Ovary (tissue), 7 donors: ENCODE measurements at regions not wholly inside any gene's neighbourhood (a gene's known extent, or its start where the extent isn't known, plus 50 kb on each side); places are given as distances from the start of the nearest gene placed in this dataset.

ENCODE experiments used
- DNase-seq, 5 donors: peaks; one replicate each; pipeline ENCODE4 v3.0.0-alpha.2; 2019 to 2020
- H3K27ac ChIP-seq, 2 donors: fragments of 200-600 bp; one replicate each; pipeline versions ENCODE4 v1.5.1 to v1.8.0; 2019 to 2022
- H3K27me3 ChIP-seq: fragments of 200-600 bp; one replicate; pipeline ENCODE4 v1.8.0; 2022
- H3K36me3 ChIP-seq: fragments of 200-600 bp; sonication (generic); one replicate; pipeline ENCODE4 v1.5.1; 2019
- H3K4me1 ChIP-seq: one replicate; pipeline ENCODE4 v1.8.1; 2013; ENCODE audit warnings: mild to moderate bottlenecking, moderate library complexity; ENCODE audit not compliant: insufficient read depth
- H3K4me3 ChIP-seq: fragments of 200-600 bp; sonication (generic); one replicate; pipeline ENCODE4 v1.5.1; 2017
- H3K9me3 ChIP-seq, 2 donors: fragments of 200-600 bp in 1 of 2; sonication (generic) in 1 of 2; one replicate each; pipeline versions ENCODE4 v1.5.1 to v1.8.1; 2013 to 2019; ENCODE audit warnings: mild to moderate bottlenecking in 1 of 2, moderate library complexity in 1 of 2
- EP300 ChIP-seq: sonication (generic); formaldehyde crosslinking; IDR thresholded peaks from one replicate; pipeline ENCODE4 v1.6.1; 2017; ENCODE audit warnings: antibody characterized with exemption
- POLR2A ChIP-seq: fragments of 450-650 bp; IDR thresholded peaks from one replicate; pipeline ENCODE4 v1.6.1; 2017; ENCODE audit warnings: antibody characterized with exemption, mild to moderate bottlenecking, moderate library complexity
- WGBS, 3 donors: extraction: QIAGEN DNeasy Blood & Tissue Kit in 1 of 3; methylation state at CpG; one replicate each; pipeline versions ENCODE4 v1.1.5 to v1.1.7; 2013 to 2017; 5-methylcytosine and 5-hydroxymethylcytosine counted together
- intact Hi-C, 4 donors: fragments of 100-400 bp; cut with DNase I; formaldehyde crosslinking; loops; one replicate each; pipeline versions ENCODE4 v1.11.0 to v1.15.1; 2022 to 2023
- TF ChIP-seq, protein P1 (sequence below), 3 donors: fragments of 450-650 bp in 2 of 3; fragments of 200-600 bp in 1 of 3; IDR thresholded peaks; one replicate each; pipeline versions ENCODE4 v1.5.1 to v1.8.0; 2016 to 2022; ENCODE audit warnings: antibody characterized with exemption in 3 of 3, mild to moderate bottlenecking in 1 of 3
- donor health status: DM: no; HTN: no; CAD: no; lungs with moderate emphysema.
- donor health status: DM: no; HTN: no; CAD: no.
- donor health status: Bipolar disorder and iron deficiency.
- donor health status: DM: no; HTN: no; CAD: no.
- donor health status: DM: yes; HTN: yes; CAD: no.

DNA sequence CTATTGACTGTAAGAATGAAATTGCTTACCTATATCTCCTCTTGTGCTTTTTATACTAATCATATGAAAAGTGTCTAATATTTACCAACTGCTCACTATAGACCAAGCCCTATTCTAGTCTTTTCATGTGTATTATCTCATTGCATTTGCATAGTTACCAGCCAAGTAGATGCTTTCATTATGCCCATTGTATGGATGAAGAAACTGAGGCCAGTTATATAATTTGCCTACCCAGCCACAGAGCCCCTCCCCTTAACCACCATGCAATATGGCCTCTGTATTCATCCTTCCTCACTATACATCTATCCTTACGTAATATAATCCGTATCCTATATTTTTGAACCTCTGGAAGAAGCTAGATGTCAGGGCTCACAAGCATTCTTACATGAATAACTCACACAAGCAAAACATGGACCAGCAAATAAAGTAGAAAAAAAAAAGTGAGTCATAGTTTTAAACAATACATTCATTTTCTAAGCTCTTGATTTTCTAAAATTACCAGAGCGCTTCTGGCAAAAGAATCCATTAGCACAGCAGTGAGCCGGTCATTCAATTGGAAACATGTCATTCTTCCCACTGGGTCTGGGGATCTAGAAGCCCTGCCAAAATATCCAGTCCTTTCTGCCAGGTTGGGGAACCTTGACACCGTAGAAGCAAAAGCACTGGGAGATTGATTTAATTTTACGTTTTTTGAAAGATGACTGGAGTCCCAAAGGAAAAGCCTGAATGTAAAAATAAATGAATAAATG is 80.0 kb downstream of the C11orf91 start:
- peaks cover 2% of the 10 kb centered on the region for H3K4me1 ChIP-seq
- 66 to 75% (median 67%) methylated on average over 6 of the region's 6 CpGs for WGBS, 3 donors
- no peak for TF ChIP-seq POLR2A
- TF ChIP-seq, protein P1, sequence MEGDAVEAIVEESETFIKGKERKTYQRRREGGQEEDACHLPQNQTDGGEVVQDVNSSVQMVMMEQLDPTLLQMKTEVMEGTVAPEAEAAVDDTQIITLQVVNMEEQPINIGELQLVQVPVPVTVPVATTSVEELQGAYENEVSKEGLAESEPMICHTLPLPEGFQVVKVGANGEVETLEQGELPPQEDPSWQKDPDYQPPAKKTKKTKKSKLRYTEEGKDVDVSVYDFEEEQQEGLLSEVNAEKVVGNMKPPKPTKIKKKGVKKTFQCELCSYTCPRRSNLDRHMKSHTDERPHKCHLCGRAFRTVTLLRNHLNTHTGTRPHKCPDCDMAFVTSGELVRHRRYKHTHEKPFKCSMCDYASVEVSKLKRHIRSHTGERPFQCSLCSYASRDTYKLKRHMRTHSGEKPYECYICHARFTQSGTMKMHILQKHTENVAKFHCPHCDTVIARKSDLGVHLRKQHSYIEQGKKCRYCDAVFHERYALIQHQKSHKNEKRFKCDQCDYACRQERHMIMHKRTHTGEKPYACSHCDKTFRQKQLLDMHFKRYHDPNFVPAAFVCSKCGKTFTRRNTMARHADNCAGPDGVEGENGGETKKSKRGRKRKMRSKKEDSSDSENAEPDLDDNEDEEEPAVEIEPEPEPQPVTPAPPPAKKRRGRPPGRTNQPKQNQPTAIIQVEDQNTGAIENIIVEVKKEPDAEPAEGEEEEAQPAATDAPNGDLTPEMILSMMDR (IDR thresholded peaks at IDR 0.05), result no peak
- no peak for TF ChIP-seq EP300
- H3K27me3 ChIP-seq, result no peaks in the 10 kb centered on the region
- H3K27ac ChIP-seq, result no peak overlapping the region
- DNase-seq, result no peak
- no peaks in the 10 kb centered on the region for H3K36me3 ChIP-seq
- intact Hi-C loops, result no loop called here
- no peak overlapping the region for H3K4me3 ChIP-seq
- no peaks in the 10 kb centered on the region for H3K9me3 ChIP-seq

DNA sequence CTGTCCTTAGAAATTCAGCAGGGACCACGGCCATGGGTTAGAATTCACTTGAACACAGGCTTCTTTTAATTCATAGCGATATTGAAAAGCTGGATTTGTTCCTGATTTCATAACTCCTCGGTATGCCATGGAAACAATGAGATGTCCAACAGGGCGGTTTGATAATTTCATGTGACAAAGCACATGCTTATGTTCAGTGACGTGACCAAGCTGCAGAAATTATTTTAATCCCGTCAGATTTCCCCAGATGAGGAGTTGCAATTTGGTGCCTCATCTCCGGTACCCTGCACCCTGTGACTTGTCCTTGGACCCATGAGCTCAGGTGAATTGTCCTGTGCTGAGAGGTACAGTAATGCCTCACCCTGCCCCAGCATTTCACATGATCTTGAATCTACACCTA is 81.7 kb downstream of the C11orf91 start:
- Histone ChIP-seq H3K36me3 (no peaks in the 10 kb centered on the region), H3K27ac (no peak overlapping the region), H3K4me3 (no peak overlapping the region), H3K9me3 (no peaks in the 10 kb centered on the region), H3K4me1 (peaks cover 2% of the 10 kb centered on the region), H3K27me3 (no peaks in the 10 kb centered on the region)
- 85 to 88% (median 85%) methylated on average over 7 of the region's 7 CpGs for WGBS, 3 donors
- DNase-seq, result no peak
- intact Hi-C loops, result no loop called here
- TF ChIP-seq, protein P1 (IDR thresholded peaks at IDR 0.05), result no peak
- no peak for TF ChIP-seq EP300
- TF ChIP-seq POLR2A, result no peak

DNA sequence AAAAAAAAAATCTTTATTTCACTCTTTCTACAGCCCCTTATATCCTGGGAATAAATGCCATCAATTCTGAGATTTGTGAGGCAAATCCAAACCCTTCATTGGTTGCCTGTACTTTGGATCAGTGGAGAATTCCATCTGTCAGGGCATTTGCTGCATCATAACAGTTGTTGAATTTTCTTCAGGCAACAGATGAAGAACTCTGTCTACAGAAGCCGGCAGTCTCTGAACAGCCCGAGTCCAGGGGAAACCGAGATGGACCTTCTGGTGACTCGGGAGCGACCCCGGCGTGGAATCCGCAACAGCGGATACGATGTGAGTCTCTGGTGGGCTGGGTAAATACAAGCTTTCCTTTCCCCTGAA is 82.3 kb downstream of the C11orf91 start:
- 91 to 97% (median 94%) methylated on average over 10 of the region's 10 CpGs for WGBS, 3 donors
- no peaks in the 10 kb centered on the region for H3K27me3 ChIP-seq
- H3K27ac ChIP-seq, result no peak overlapping the region
- TF ChIP-seq POLR2A (no peak), EP300 (no peak)
- TF ChIP-seq, protein P1 (IDR thresholded peaks at IDR 0.05), result no peak
- peaks cover 2% of the 10 kb centered on the region for H3K4me1 ChIP-seq
- no peaks in the 10 kb centered on the region for H3K9me3 ChIP-seq
- no peak for DNase-seq
- H3K4me3 ChIP-seq, result no peak overlapping the region
- intact Hi-C loops, result no loop called here
- H3K36me3 ChIP-seq, result no peaks in the 10 kb centered on the region

DNA sequence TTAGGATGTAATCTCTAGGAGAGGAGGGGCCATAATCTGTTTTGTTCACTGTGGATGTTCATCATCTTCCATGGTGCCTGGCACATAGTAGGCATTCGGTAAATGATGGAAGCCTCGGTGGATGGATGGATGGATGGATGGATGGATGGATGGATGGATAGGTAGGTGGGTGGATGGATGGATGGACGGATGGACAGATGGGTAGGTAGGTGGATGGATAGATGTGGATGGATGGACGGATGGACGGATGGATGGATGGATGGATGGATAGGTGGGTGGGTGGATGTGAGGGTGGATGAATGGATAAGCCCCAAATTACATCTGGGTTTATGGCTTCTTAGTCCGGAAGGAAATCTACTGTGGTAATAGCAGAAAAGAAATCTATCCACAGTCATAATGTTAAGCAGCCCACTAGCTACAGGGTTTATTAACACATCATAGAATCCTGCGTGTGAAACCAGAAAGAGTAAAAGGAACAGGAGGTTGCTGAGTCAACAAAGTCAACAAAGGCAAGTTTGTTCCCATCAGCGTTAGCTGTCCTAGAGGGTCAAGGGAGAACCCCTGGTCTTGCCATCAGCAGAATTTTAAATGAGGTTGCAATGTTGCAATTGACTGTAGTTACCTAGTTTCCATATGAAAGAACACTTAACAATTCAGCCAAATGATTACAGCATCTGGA is 82.8 kb downstream of the C11orf91 start:
- 90 to 91% (median 91%) methylated on average over 8 of the region's 8 CpGs for WGBS, 3 donors
- Histone ChIP-seq H3K36me3 (no peaks in the 10 kb centered on the region), H3K27me3 (no peaks in the 10 kb centered on the region), H3K9me3 (no peaks in the 10 kb centered on the region), H3K27ac (no peak overlapping the region), H3K4me1 (peaks cover 2% of the 10 kb centered on the region), H3K4me3 (no peak overlapping the region)
- TF ChIP-seq POLR2A (no peak), EP300 (no peak)
- TF ChIP-seq, protein P1 (IDR thresholded peaks at IDR 0.05), result no peak
- intact Hi-C loops, result no loop called here
- DNase-seq, result no peak
